ENCODE measurements at regions not wholly inside any gene's neighbourhood (a gene's known extent, or its start where the extent isn't known, plus 50 kb on each side); places are given as distances from the start of the nearest gene placed in this dataset.
A peak's percentile ranks its signal among the peaks of the same experiment; 100 is the strongest.

GRCh38 chr12:118467641-118468305 lies 91.4 kb downstream of the SUDS3 start:
- no peak for DNase-seq

GRCh38 chr12:118472940-118473339 lies 96.6 kb downstream of the SUDS3 start:
- DNase-seq = no peak

GRCh38 chr12:118480235-118480634 lies 103.9 kb downstream of the SUDS3 start:
- DNase-seq = no peak

GRCh38 chr12:118488034-118488433 lies 111.7 kb downstream of the SUDS3 start:
- no peak for DNase-seq

- DNase-seq = no peak
These were observed 117.6 kb downstream of the SUDS3 start for GRCh38 chr12:118493962-118494361.

GRCh38 chr12:118494776-118495175 lies 118.4 kb downstream of the SUDS3 start:
- DNase-seq = no peak

GRCh38 chr12:118495296-118495695 lies 118.9 kb downstream of the SUDS3 start:
- no peak for DNase-seq

- peak in 1 of 2 experiments; percentile 33 for DNase-seq
These were observed 121.8 kb downstream of the SUDS3 start for GRCh38 chr12:118498171-118498570.

GRCh38 chr12:118500299-118500698 lies 123.9 kb downstream of the SUDS3 start:
- no peak for DNase-seq

- no peak for DNase-seq
These were observed 125.1 kb downstream of the SUDS3 start for GRCh38 chr12:118501489-118501888.

GRCh38 chr12:118503476-118503875 lies 127.1 kb downstream of the SUDS3 start:
- no peak for DNase-seq

- no peak for DNase-seq
These were observed 136.3 kb downstream of the SUDS3 start for GRCh38 chr12:118512669-118513068.

- no peak for DNase-seq
These were observed 137.3 kb downstream of the SUDS3 start for GRCh38 chr12:118513611-118514010.

- no peak for DNase-seq
These were observed 137.9 kb downstream of the SUDS3 start for GRCh38 chr12:118514297-118514696.

GRCh38 chr12:118520214-118521035 lies 144.1 kb downstream of the SUDS3 start:
- DNase-seq = no peak

GRCh38 chr12:118521036-118521370 lies 144.6 kb downstream of the SUDS3 start:
- DNase-seq = no peak

GRCh38 chr12:118524446-118524845 lies 148.1 kb downstream of the SUDS3 start:
- no peak for DNase-seq

GRCh38 chr12:118525216-118525615 lies 148.9 kb downstream of the SUDS3 start:
- no peak for DNase-seq

- no peak for DNase-seq
These were observed 150.1 kb downstream of the SUDS3 start for GRCh38 chr12:118526255-118527095.

- DNase-seq = no peak
These were observed 151.0 kb downstream of the SUDS3 start for GRCh38 chr12:118527310-118527709.

- no peak for DNase-seq
These were observed 152.3 kb downstream of the SUDS3 start for GRCh38 chr12:118528625-118529024.

- no peak for DNase-seq
These were observed 157.6 kb downstream of the SUDS3 start for GRCh38 chr12:118534003-118534402.

GRCh38 chr12:118536306-118536906 lies 160.1 kb downstream of the SUDS3 start:
- no peak for DNase-seq

All from SW 1271 (cell line).